Epithelial cell of esophagus (primary cell): ENCODE measurements at regions not wholly inside any gene's neighbourhood (a gene's known extent, or its start where the extent isn't known, plus 50 kb on each side); places are given as distances from the start of the nearest gene placed in this dataset.
A peak's percentile ranks its signal among the peaks of the same experiment; 100 is the strongest.
"Not testable (repeated sequence)": the region's sequence is repeated elsewhere in the genome, so short reads cannot be mapped to it uniquely, and the experiment has no call there.

Experiments
- DNase-seq: peaks from one replicate; pipeline ENCODE4 v3.0.0; 2010; ENCODE audit warnings: low read depth
- H3K4me3 ChIP-seq: 2 replicates; pipeline ENCODE4 v1.5.1; 2011; ENCODE audit warnings: mild to moderate bottlenecking, low read length, control low read depth
- CTCF ChIP-seq: IDR thresholded peaks from 2 replicates; pipeline ENCODE4 v1.5.1; 2011; ENCODE audit warnings: low read depth, mild to moderate bottlenecking, low read length, control low read depth, inconsistent platforms; ENCODE audit not compliant: insufficient read depth; ENCODE audit errors: missing control alignments

GRCh38 chr10:108037061-108037460, 872.6 kb upstream of the SORCS1 start:
- H3K4me3 ChIP-seq: no peak overlapping the region
- TF ChIP-seq CTCF: no peak
- DNase-seq: no peak

GRCh38 chr10:108036265-108036664, 871.8 kb upstream of the SORCS1 start:
- DNase-seq: no peak
- TF ChIP-seq CTCF: no peak
- no peak overlapping the region for H3K4me3 ChIP-seq

GRCh38 chr10:108034829-108035228, 870.3 kb upstream of the SORCS1 start:
- no peak for TF ChIP-seq CTCF
- no peak overlapping the region for H3K4me3 ChIP-seq
- no peak for DNase-seq

- H3K4me3 ChIP-seq: not testable (repeated sequence)
- DNase-seq: peak; percentile 44
These were observed 869.0 kb upstream of the SORCS1 start for GRCh38 chr10:108033518-108033917.

- no peak for TF ChIP-seq CTCF
- no peak overlapping the region for H3K4me3 ChIP-seq
- DNase-seq: no peak
These were observed 867.0 kb upstream of the SORCS1 start for GRCh38 chr10:108031505-108031904.

GRCh38 chr10:108014902-108015177, 850.3 kb upstream of the SORCS1 start:
- peak; percentile 19 for DNase-seq
- H3K4me3 ChIP-seq: no peak overlapping the region
- TF ChIP-seq CTCF: no peak

GRCh38 chr10:108014145-108014901, 849.8 kb upstream of the SORCS1 start:
- H3K4me3 ChIP-seq: no peak overlapping the region
- no peak for DNase-seq
- TF ChIP-seq CTCF: no peak
